HCT116 (cell line): ENCODE measurements at regions not wholly inside any gene's neighbourhood (a gene's known extent, or its start where the extent isn't known, plus 50 kb on each side); places are given as distances from the start of the nearest gene placed in this dataset.

Experiments used
- ATAC-seq: fragments of 200-7000 bp; cut with Tn5 transposase; 2 replicates; pipeline ENCODE4 v1.9.1; 2020; ENCODE audit warnings: mild to moderate bottlenecking, moderate library complexity
- BruUV-seq: library from RNA; stranded (reverse); fragments of 400-500 nt; replicated peaks from 2 replicates; lab custom pipeline; 2021; lab: Mats Ljungman, UMichigan
- CTCF ChIA-PET: fragments of 300-600 bp; sonication (Branson Sonifier 250); formaldehyde crosslinking; loops from one replicate; lab custom pipeline; 2021; ENCODE audit warnings: antibody characterized with exemption; lab: Charles Lee
- POLR2A ChIA-PET: fragments of 300-600, 350-600 bp; sonication (Branson Sonifier 250); formaldehyde crosslinking; loops from one replicate; lab custom pipeline; 2021; ENCODE audit warnings: antibody characterized with exemption; lab: Charles Lee
- RAD21 ChIA-PET, 2 experiments: fragments of 300-600 bp; sonication (Branson Sonifier 250); formaldehyde crosslinking; loops; one replicate each; lab custom pipeline; 2023; ENCODE audit warnings: low total read pairs in 2 of 2; ENCODE audit not compliant: uncharacterized antibody in 2 of 2, unreplicated experiment in 2 of 2, low non-redundant PET in 1 of 2; lab: Charles Lee
- DNase-seq: peaks from one replicate; pipeline ENCODE4 v3.0.0-alpha.2; 2010; ENCODE audit warnings: low read depth, low spot score
- H2AFZ ChIP-seq: fragments of 200-600 bp; shearing (Covaris generic), sonication (generic); 2 replicates; pipeline ENCODE4 v1.6.1; 2017; ENCODE audit warnings: low read depth, mixed run types, mixed read lengths, antibody characterized with exemption, low read length; ENCODE audit not compliant: poor library complexity, severe bottlenecking
- H3K27ac ChIP-seq: 2 replicates; pipeline ENCODE4 v1.5.1; 2012; ENCODE audit warnings: low read depth, low read length
- H3K27me3 ChIP-seq: fragments of 200-600 bp; sonication (generic); 2 replicates; pipeline ENCODE4 v1.6.1; 2016; ENCODE audit warnings: mixed run types, low read length, mixed read lengths; ENCODE audit not compliant: insufficient read depth
- H3K36me3 ChIP-seq, 2 experiments: fragments of 200-500 bp in 1 of 2; fragments of 200-600 bp in 1 of 2; sonication (Bioruptor generic) in 1 of 2; sonication (generic) in 1 of 2; 2 replicates each; pipeline versions ENCODE4 v1.5.1 to v1.6.1; 2014 to 2016; ENCODE audit warnings: low read length in 2 of 2, inconsistent platforms in 1 of 2, mixed read lengths in 1 of 2, mixed run types in 1 of 2; ENCODE audit not compliant: insufficient read depth in 2 of 2, control insufficient read depth in 1 of 2
- H3K4me1 ChIP-seq, 2 experiments: fragments of 200-600 bp in 1 of 2; sonication (generic) in 1 of 2; 2 replicates each; pipeline versions ENCODE4 v1.5.1 to v1.6.1; 2012 to 2017; ENCODE audit warnings: low read length in 2 of 2, inconsistent platforms in 1 of 2, mild to moderate bottlenecking in 1 of 2, mixed read lengths in 1 of 2, mixed run types in 1 of 2, moderate library complexity in 1 of 2; ENCODE audit not compliant: insufficient read depth in 2 of 2, control insufficient read depth in 1 of 2
- H3K4me2 ChIP-seq: fragments of 200-600 bp; sonication (generic); 2 replicates; pipeline ENCODE4 v1.6.1; 2017; ENCODE audit warnings: mixed run types, low read length, mixed read lengths
- H3K4me3 ChIP-seq, 2 experiments: fragments of 200-600 bp in 1 of 2; sonication (generic) in 1 of 2; replicated peaks in 1 of 2; 2 replicates each; pipeline ENCODE4 v1.5.1; 2011 to 2016; ENCODE audit warnings: low read length in 2 of 2, control low read depth in 1 of 2, low read depth in 1 of 2, mild to moderate bottlenecking in 1 of 2, mixed read lengths in 1 of 2, mixed run types in 1 of 2
- H3K79me2 ChIP-seq: fragments of 200-600 bp; sonication (generic); 2 replicates; pipeline ENCODE4 v1.6.1; 2017; ENCODE audit warnings: mild to moderate bottlenecking, mixed run types, low read length, moderate library complexity, mixed read lengths; ENCODE audit not compliant: insufficient read depth
- H3K9ac ChIP-seq: fragments of 200-600 bp; sonication (generic); 2 replicates; pipeline ENCODE4 v1.6.1; 2016; ENCODE audit warnings: low read length, mixed read lengths
- H3K9me2 ChIP-seq: fragments of 200-600 bp; sonication (generic), shearing (Covaris generic); 2 replicates; pipeline ENCODE4 v1.6.1; 2017; ENCODE audit warnings: mixed run types, mild to moderate bottlenecking, moderate library complexity; ENCODE audit not compliant: insufficient read depth
- H3K9me3 ChIP-seq, 2 experiments: fragments of 200-500 bp in 1 of 2; fragments of 200-600 bp in 1 of 2; sonication (Bioruptor generic) in 1 of 2; sonication (generic) in 1 of 2; 2 replicates each; pipeline ENCODE4 v1.6.1; 2014 to 2017; ENCODE audit warnings: low read length in 2 of 2, mixed read lengths in 2 of 2, inconsistent platforms in 1 of 2, low read depth in 1 of 2, mild to moderate bottlenecking in 1 of 2, mixed run types in 1 of 2, moderate library complexity in 1 of 2; ENCODE audit not compliant: control insufficient read depth in 1 of 2, insufficient read depth in 1 of 2
- H4K20me1 ChIP-seq: fragments of 200-600 bp; sonication (generic), shearing (Covaris generic); 2 replicates; pipeline ENCODE4 v1.6.1; 2017; ENCODE audit warnings: mixed run types, mild to moderate bottlenecking, moderate library complexity; ENCODE audit not compliant: insufficient read depth
- ATF3 ChIP-seq: IDR thresholded peaks from 2 replicates; pipeline ENCODE4 v1.6.1; 2012
- CBX3 ChIP-seq: IDR thresholded peaks from 2 replicates; pipeline ENCODE4 v1.6.1; 2012; ENCODE audit warnings: low read depth
- CEBPB ChIP-seq: IDR thresholded peaks from 2 replicates; pipeline ENCODE4 v1.6.1; 2012; ENCODE audit warnings: low read depth
- CTCF ChIP-seq, 3 experiments: fragments of 200-600 bp in 1 of 3; sonication (generic) in 1 of 3; IDR thresholded peaks in 2 of 3; conservative IDR thresholded peaks in 1 of 3; 2 replicates each; pipeline ENCODE4 v1.5.1; 2012 to 2017; ENCODE audit warnings: low read depth in 2 of 3, low read length in 2 of 3, antibody characterized with exemption in 1 of 3, borderline replicate concordance in 1 of 3, control low read depth in 1 of 3, mild to moderate bottlenecking in 1 of 3, mixed read lengths in 1 of 3, mixed run types in 1 of 3, moderate library complexity in 1 of 3; ENCODE audit not compliant: insufficient read depth in 1 of 3
- EGR1 ChIP-seq: IDR thresholded peaks from 2 replicates; pipeline ENCODE4 v1.6.1; 2012; ENCODE audit warnings: low read depth
- EZH2 ChIP-seq: fragments of 200-600 bp; sonication (generic); IDR thresholded peaks from 2 replicates; pipeline ENCODE4 v1.6.1; 2017; ENCODE audit warnings: antibody characterized with exemption, mixed run types
- JUND ChIP-seq: IDR thresholded peaks from 2 replicates; pipeline ENCODE4 v1.6.1; 2012
- MAX ChIP-seq: IDR thresholded peaks from 2 replicates; pipeline ENCODE4 v1.6.1; 2012
- POLR2A ChIP-seq: IDR thresholded peaks from 2 replicates; pipeline ENCODE4 v1.7.0; 2011; ENCODE audit warnings: borderline replicate concordance; ENCODE audit not compliant: insufficient read depth, insufficient read length; ENCODE audit errors: extremely low read depth
- TCF7L2 ChIP-seq: IDR thresholded peaks from 2 replicates; pipeline ENCODE4 v1.7.0; 2011; ENCODE audit warnings: borderline replicate concordance, inconsistent platforms; ENCODE audit not compliant: insufficient read depth, insufficient read length; ENCODE audit errors: extremely low read depth
- YY1 ChIP-seq: IDR thresholded peaks from 2 replicates; pipeline ENCODE4 v1.6.1; 2011; ENCODE audit warnings: low read length, low read depth, moderate library complexity, mild to moderate bottlenecking; ENCODE audit not compliant: insufficient replicate concordance; ENCODE audit errors: extremely low read depth
- ZNF274 ChIP-seq: fragments of 200-500 bp; sonication (Bioruptor generic); IDR thresholded peaks from 2 replicates; pipeline ENCODE4 v1.6.1; 2014; ENCODE audit warnings: mild to moderate bottlenecking, low read depth, low read length, inconsistent platforms
- intact Hi-C: fragments of 100-400 bp; cut with micrococcal nuclease; formaldehyde crosslinking; loops from 2 replicates; pipeline ENCODE4 v1.10.0; 2022

- H4K20me1 ChIP-seq = no peaks in the 10 kb centered on the region
- ChIA-PET RAD21 (no interaction called here), POLR2A (no interaction called here), CTCF (no interaction called here)
- no peak overlapping the region for H3K9ac ChIP-seq
- no peak overlapping the region for H3K4me3 ChIP-seq
- no peaks in the 10 kb centered on the region for H3K9me3 ChIP-seq
- no peak for TF ChIP-seq JUND
- TF ChIP-seq POLR2A = no peak
- no peak for TF ChIP-seq CBX3
- no peak for TF ChIP-seq CTCF (IDR thresholded peaks at IDR 0.05 in 2 of 3, conservative IDR thresholded peaks at IDR 0.05 in 1 of 3; ENCODE audit: borderline replicate concordance in 1 of 3, insufficient read depth in 1 of 3, low read depth in 2 of 3, low read length in 2 of 3)
- no peak for TF ChIP-seq CEBPB
- TF ChIP-seq EZH2 = no peak
- no peak for TF ChIP-seq ZNF274
- TF ChIP-seq ATF3 = no peak
- TF ChIP-seq TCF7L2 = no peak
- TF ChIP-seq MAX = no peak
- no peak for TF ChIP-seq EGR1
- no peak for TF ChIP-seq YY1
- no peaks in the 10 kb centered on the region for H3K79me2 ChIP-seq
- H3K4me2 ChIP-seq = no peak overlapping the region
- no peak for ATAC-seq
- intact Hi-C loops = no loop called here
- no peaks in the 10 kb centered on the region for H3K4me1 ChIP-seq
- no peak for DNase-seq
- H3K27me3 ChIP-seq = no peaks in the 10 kb centered on the region
- BruUV-seq = no TSS peak
- no peak overlapping the region for H2AFZ ChIP-seq
- no peaks in the 10 kb centered on the region for H3K36me3 ChIP-seq
- H3K27ac ChIP-seq = no peak overlapping the region
- no peaks in the 10 kb centered on the region for H3K9me2 ChIP-seq
These were observed 205.3 kb downstream of the VRK1 start for GRCh38 chr14:97002454-97002853.
